GM12878 (cell line): ENCODE measurements at regions not wholly inside any gene's neighbourhood (a gene's known extent, or its start where the extent isn't known, plus 50 kb on each side); places are given as distances from the start of the nearest gene placed in this dataset.

Experiments
- ATAC-seq: fragments of 200-7000 bp; cut with Tn5 transposase; 3 replicates; pipeline ENCODE4 v1.9.1; 2020; ENCODE audit warnings: mild to moderate bottlenecking, moderate library complexity
- BruUV-seq: library from RNA; stranded (reverse); fragments of 400-500 nt; replicated peaks from 2 replicates; lab custom pipeline; 2021; lab: Mats Ljungman, UMichigan
- CTCF ChIA-PET: fragments of 300-600 bp; sonication (Branson Sonifier 250); formaldehyde crosslinking; extraction: SDS; loops from one replicate; lab custom pipeline; 2021; ENCODE audit warnings: inconsistent platforms; lab: Yijun Ruan, JAX
- POLR2A ChIA-PET: fragments of 350-600 bp; formaldehyde crosslinking; extraction: SDS; loops from one replicate; lab custom pipeline; 2021; ENCODE audit warnings: inconsistent platforms; lab: Charles Lee
- RAD21 ChIA-PET: fragments of 300-600 bp; sonication (Branson Sonifier 250); formaldehyde crosslinking; loops from one replicate; lab custom pipeline; 2023; ENCODE audit warnings: antibody characterized with exemption; ENCODE audit not compliant: unreplicated experiment; lab: Charles Lee
- SMC1A ChIA-PET: fragments of 300-600 bp; sonication (Branson Sonifier 250); formaldehyde crosslinking; loops from one replicate; lab custom pipeline; 2023; ENCODE audit not compliant: unreplicated experiment, uncharacterized antibody; lab: Charles Lee
- DNase-seq: peaks from one replicate; pipeline ENCODE4 v3.0.0-alpha.2; 2011; ENCODE audit warnings: low read depth, low spot score
- FAIRE-seq: peaks from 3 replicates; lab custom pipeline; 2011; peaks lifted over from hg19 to GRCh38; lab: Jason Lieb, UNC
- H2AFZ ChIP-seq: 2 replicates; pipeline ENCODE4 v1.6.0; 2011; ENCODE audit warnings: low read depth, low read length, control low read depth; ENCODE audit not compliant: control insufficient read depth
- H3K27ac ChIP-seq: 2 replicates; pipeline ENCODE4 v1.5.1; 2011; ENCODE audit warnings: control low read depth; ENCODE audit not compliant: control insufficient read depth, insufficient read depth
- H3K27me3 ChIP-seq, 2 experiments: replicated peaks in 1 of 2; 2 replicates each; pipeline versions ENCODE4 v1.6.0 to v1.6.1; 2011; ENCODE audit warnings: low read length in 1 of 2; ENCODE audit not compliant: control insufficient read depth in 2 of 2, insufficient read depth in 2 of 2
- H3K36me3 ChIP-seq, 2 experiments: 2 replicates each; pipeline ENCODE4 v1.5.1; 2011; ENCODE audit warnings: low read length in 1 of 2; ENCODE audit not compliant: control insufficient read depth in 2 of 2, insufficient read depth in 2 of 2
- H3K4me1 ChIP-seq: 2 replicates; pipeline ENCODE4 v1.6.1; 2011; ENCODE audit warnings: mild to moderate bottlenecking, low read length, moderate library complexity, mixed read lengths; ENCODE audit not compliant: control insufficient read depth, insufficient read depth
- H3K4me2 ChIP-seq: 2 replicates; pipeline ENCODE4 v1.6.0; 2011; ENCODE audit warnings: control low read depth; ENCODE audit not compliant: control insufficient read depth, insufficient read depth
- H3K4me3 ChIP-seq: fragments of 200-600 bp; sonication (generic); 2 replicates; pipeline ENCODE4 v1.5.1; 2016
- H3K79me2 ChIP-seq: 2 replicates; pipeline ENCODE4 v1.6.0; 2011; ENCODE audit warnings: low read length; ENCODE audit not compliant: control insufficient read depth, insufficient read depth
- H3K9ac ChIP-seq: 2 replicates; pipeline ENCODE4 v1.8.0; 2011; ENCODE audit warnings: low read length, control low read depth, mixed read lengths; ENCODE audit not compliant: control insufficient read depth, insufficient read depth
- H3K9me3 ChIP-seq: replicated peaks from 3 replicates; pipeline ENCODE4 v1.5.1; 2011; ENCODE audit warnings: mild to moderate bottlenecking, low read length; ENCODE audit not compliant: control insufficient read depth, insufficient read depth
- H4K20me1 ChIP-seq: 2 replicates; pipeline ENCODE4 v1.6.0; 2011; ENCODE audit not compliant: control insufficient read depth, insufficient read depth
- CUX1 ChIP-seq: IDR thresholded peaks from 2 replicates; pipeline ENCODE4 v1.6.1; 2012; ENCODE audit warnings: improper control_type of control experiment, low read depth, low read length; ENCODE audit not compliant: insufficient replicate concordance
- E2F8 ChIP-seq: fragments of 450-650 bp; IDR thresholded peaks from 2 replicates; pipeline ENCODE4 v1.6.1; 2018; ENCODE audit warnings: mild to moderate bottlenecking, low read depth, moderate library complexity; ENCODE audit not compliant: partially characterized antibody
- FOXK2 ChIP-seq: fragments of 450-650 bp; IDR thresholded peaks from 2 replicates; pipeline ENCODE4 v1.6.1; 2017; ENCODE audit warnings: mild to moderate bottlenecking, moderate library complexity
- GABPA ChIP-seq: IDR thresholded peaks from 2 replicates; pipeline ENCODE4 v1.6.1; 2014; ENCODE audit warnings: antibody characterized with exemption, low read depth, mild to moderate bottlenecking, inconsistent platforms
- HDAC2 ChIP-seq: fragments of 200-600 bp; sonication (generic); IDR thresholded peaks from 2 replicates; pipeline ENCODE4 v1.6.1; 2017
- JUND ChIP-seq: IDR thresholded peaks from 2 replicates; pipeline ENCODE4 v1.6.1; 2012; ENCODE audit warnings: low read depth, mild to moderate bottlenecking, low read length, improper control_type of control experiment, moderate library complexity
- MEF2B ChIP-seq: fragments of 450-650 bp; IDR thresholded peaks from 2 replicates; pipeline ENCODE4 v1.6.1; 2018; ENCODE audit warnings: mild to moderate bottlenecking, moderate library complexity; ENCODE audit not compliant: partially characterized antibody, poor library complexity, severe bottlenecking
- MTA3 ChIP-seq: IDR thresholded peaks from 2 replicates; pipeline ENCODE4 v1.6.1; 2012; ENCODE audit warnings: low read length, inconsistent platforms, borderline replicate concordance
- NR2C1 ChIP-seq: fragments of 450-650 bp; IDR thresholded peaks from 2 replicates; pipeline ENCODE4 v1.6.1; 2017; ENCODE audit warnings: antibody characterized with exemption, mild to moderate bottlenecking, moderate library complexity
- SMAD5 ChIP-seq: IDR thresholded peaks from 2 replicates; pipeline ENCODE4 v1.6.1; 2016; ENCODE audit warnings: antibody characterized with exemption, low read depth
- SP1 ChIP-seq: IDR thresholded peaks from one replicate; pipeline ENCODE4 v1.6.1; 2011; ENCODE audit warnings: low read depth, low read length
- TCF7 ChIP-seq: IDR thresholded peaks from 2 replicates; pipeline ENCODE4 v1.6.1; 2014; ENCODE audit warnings: antibody characterized with exemption, borderline replicate concordance
- YY1 ChIP-seq: IDR thresholded peaks from 2 replicates; pipeline ENCODE4 v1.6.1; 2011; ENCODE audit warnings: low read depth, mild to moderate bottlenecking, low read length
- ZNF217 ChIP-seq: fragments of 450-650 bp; IDR thresholded peaks from 2 replicates; pipeline ENCODE4 v1.6.1; 2017; ENCODE audit warnings: antibody characterized with exemption, mild to moderate bottlenecking
- ZZZ3 ChIP-seq: IDR thresholded peaks from 2 replicates; pipeline ENCODE4 v1.6.1; 2011; ENCODE audit warnings: low read depth; ENCODE audit not compliant: control insufficient read depth, insufficient read length
- WGBS: methylation state at CpG from one replicate; pipeline ENCODE4 v1.1.6; 2016; ENCODE audit warnings: low lambda C conversion rate; ENCODE audit not compliant: insufficient replicate concordance, insufficient coverage; ENCODE audit errors: missing lambda C conversion rate; 5-methylcytosine and 5-hydroxymethylcytosine counted together
- in situ Hi-C: fragments of 300-500 bp; cut with MboI; formaldehyde crosslinking; loops from 9 replicates; pipeline ENCODE4 v1.14.3; 2018; ENCODE audit warnings: mixed read lengths
- intact Hi-C: fragments of 100-400 bp; cut with micrococcal nuclease; formaldehyde crosslinking; loops from one replicate; pipeline ENCODE4 v1.14.2; 2022; ENCODE audit not compliant: unreplicated experiment

GRCh38 chr5:34483442-34484033 lies 172.6 kb upstream of the RAI14 start:
- in situ Hi-C loops (loop anchor here (25.0 kb wide), 1 partner anchor 429 kb away; the partner anchor contains the start of genes BRIX1 and RAD1), intact Hi-C loops (loop anchor here (10.0 kb wide), 2 partner anchors 151 to 521 kb away; no protein-coding TSS in a partner anchor)
- H3K4me1 ChIP-seq, result no peaks in the 10 kb centered on the region
- RAD21 ChIA-PET, result interaction anchor here (3.4 kb wide), 1 partner anchor 55 kb away, joined by 21 read pairs; no protein-coding TSS in a partner anchor
- ATAC-seq (no peak), DNase-seq (no peak), FAIRE-seq (no peak)
- no peaks in the 10 kb centered on the region for H3K36me3 ChIP-seq
- POLR2A ChIA-PET, result no interaction called here
- no peak overlapping the region for H3K27ac ChIP-seq
- no peaks in the 10 kb centered on the region; the same call in 2 of the 3 replicates for H3K9me3 ChIP-seq
- H2AFZ ChIP-seq, result no peak overlapping the region
- CTCF ChIA-PET, result interaction anchor here (1.4 to 4.4 kb wide), 3 partner anchors 10 to 520 kb away, joined by 3 to 39 read pairs (median 17); no protein-coding TSS in a partner anchor
- no peaks in the 10 kb centered on the region for H3K27me3 ChIP-seq
- no peak overlapping the region for H3K4me3 ChIP-seq
- H4K20me1 ChIP-seq, result no peaks in the 10 kb centered on the region
- WGBS, result 73% methylated on average over 5 of the region's 5 CpGs
- no peak overlapping the region for H3K4me2 ChIP-seq
- no TSS peak for BruUV-seq
- H3K9ac ChIP-seq, result no peak overlapping the region
- no peaks in the 10 kb centered on the region for H3K79me2 ChIP-seq
- SMC1A ChIA-PET, result no interaction called here
- no peak for TF ChIP-seq ZNF217
- no peak for TF ChIP-seq FOXK2
- no peak for TF ChIP-seq TCF7
- TF ChIP-seq ZZZ3, result no peak
- TF ChIP-seq MEF2B, result no peak
- TF ChIP-seq E2F8, result no peak
- no peak for TF ChIP-seq SP1
- TF ChIP-seq YY1, result no peak
- TF ChIP-seq NR2C1, result no peak
- TF ChIP-seq HDAC2, result no peak
- no peak for TF ChIP-seq SMAD5
- TF ChIP-seq GABPA, result no peak
- TF ChIP-seq JUND, result no peak
- TF ChIP-seq CUX1, result no peak
- TF ChIP-seq MTA3, result no peak
